H9 (cell line): ENCODE measurements at regions not wholly inside any gene's neighbourhood (a gene's known extent, or its start where the extent isn't known, plus 50 kb on each side); places are given as distances from the start of the nearest gene placed in this dataset.

Source experiments
- DNase-seq: peaks from one replicate; pipeline ENCODE4 v3.0.0-alpha.2; 2017
- H2AFZ ChIP-seq: one replicate; pipeline ENCODE4 v1.6.1; 2013; ENCODE audit warnings: mild to moderate bottlenecking, low read length, control low read depth, moderate library complexity
- H2AK5ac ChIP-seq: 2 replicates; pipeline ENCODE4 v1.6.1; 2013; ENCODE audit warnings: low read length, control low read depth, mixed read lengths; ENCODE audit not compliant: insufficient read length
- H2BK120ac ChIP-seq: one replicate; pipeline ENCODE4 v1.6.1; 2013; ENCODE audit warnings: low read depth, mild to moderate bottlenecking, low read length, control low read depth, inconsistent platforms; ENCODE audit not compliant: poor library complexity, severe bottlenecking
- H2BK12ac ChIP-seq: 2 replicates; pipeline ENCODE4 v1.6.1; 2013; ENCODE audit warnings: low read length, control low read depth, mixed read lengths, low read depth; ENCODE audit not compliant: insufficient read length
- H2BK15ac ChIP-seq: 2 replicates; pipeline ENCODE4 v1.6.1; 2013; ENCODE audit warnings: low read depth, low read length, control low read depth
- H2BK20ac ChIP-seq: one replicate; pipeline ENCODE4 v1.6.1; 2013; ENCODE audit warnings: low read depth, mild to moderate bottlenecking, low read length, control low read depth, inconsistent platforms; ENCODE audit not compliant: poor library complexity, severe bottlenecking
- H2BK5ac ChIP-seq: 2 replicates; pipeline ENCODE4 v1.6.1; 2013; ENCODE audit warnings: low read length, control low read depth, mixed read lengths; ENCODE audit not compliant: insufficient read length
- H3K14ac ChIP-seq: 2 replicates; pipeline ENCODE4 v1.6.1; 2013; ENCODE audit warnings: low read length, control low read depth; ENCODE audit not compliant: insufficient read depth
- H3K18ac ChIP-seq: 2 replicates; pipeline ENCODE4 v1.6.1; 2013; ENCODE audit warnings: low read depth, mild to moderate bottlenecking, mixed read lengths, low read length, control low read depth; ENCODE audit not compliant: insufficient read length
- H3K23ac ChIP-seq: 2 replicates; pipeline ENCODE4 v1.6.1; 2013; ENCODE audit warnings: low read length, control low read depth, mixed read lengths, low read depth; ENCODE audit not compliant: insufficient read length
- H3K23me2 ChIP-seq: 2 replicates; pipeline ENCODE4 v1.6.1; 2013; ENCODE audit warnings: low read depth, mild to moderate bottlenecking, mixed read lengths, low read length, control low read depth; ENCODE audit not compliant: insufficient read length, poor library complexity, severe bottlenecking
- H3K27ac ChIP-seq: 2 replicates; pipeline ENCODE4 v1.5.1; 2013; ENCODE audit warnings: low read length, control low read depth, mixed read lengths, low read depth; ENCODE audit not compliant: insufficient read length
- H3K27me3 ChIP-seq: 2 replicates; pipeline ENCODE4 v1.6.1; 2013; ENCODE audit warnings: low read length, control low read depth, inconsistent platforms; ENCODE audit not compliant: insufficient read depth
- H3K4ac ChIP-seq: 2 replicates; pipeline ENCODE4 v1.6.1; 2013; ENCODE audit warnings: low read depth, mild to moderate bottlenecking, control low read depth, inconsistent platforms, low read length, moderate library complexity
- H3K4me1 ChIP-seq: 2 replicates; pipeline ENCODE4 v1.6.1; 2013; ENCODE audit warnings: low read length, control low read depth, inconsistent platforms; ENCODE audit not compliant: insufficient read depth
- H3K4me2 ChIP-seq: 2 replicates; pipeline ENCODE4 v1.6.1; 2013; ENCODE audit warnings: low read length, control low read depth, mixed read lengths; ENCODE audit not compliant: insufficient read length, insufficient read depth
- H3K56ac ChIP-seq: 2 replicates; pipeline ENCODE4 v1.6.1; 2013; ENCODE audit warnings: low read depth, mild to moderate bottlenecking, mixed read lengths, low read length, control low read depth; ENCODE audit not compliant: insufficient read length
- H3K79me1 ChIP-seq: 2 replicates; pipeline ENCODE4 v1.6.1; 2013; ENCODE audit warnings: low read depth, mild to moderate bottlenecking, moderate library complexity, low read length, control low read depth, inconsistent platforms; ENCODE audit not compliant: insufficient read depth, poor library complexity, severe bottlenecking
- H3K79me2 ChIP-seq: 2 replicates; pipeline ENCODE4 v1.6.1; 2013; ENCODE audit warnings: low read length, control low read depth, inconsistent platforms; ENCODE audit not compliant: insufficient read depth
- H3K9ac ChIP-seq: 2 replicates; pipeline ENCODE4 v1.6.1; 2013; ENCODE audit warnings: low read length, control low read depth, mixed read lengths; ENCODE audit not compliant: insufficient read length; ENCODE audit errors: extremely low read depth
- H3K9me3 ChIP-seq: one replicate; pipeline ENCODE4 v1.6.1; 2013; ENCODE audit warnings: low read depth, low read length, inconsistent platforms; ENCODE audit not compliant: control insufficient read depth
- H3T11ph ChIP-seq: one replicate; pipeline ENCODE4 v1.6.1; 2013; ENCODE audit warnings: mild to moderate bottlenecking, low read length, control low read depth, inconsistent platforms
- H4K20me1 ChIP-seq: one replicate; pipeline ENCODE4 v1.6.1; 2013; ENCODE audit not compliant: control insufficient read depth, insufficient read length, insufficient read depth
- H4K5ac ChIP-seq: 2 replicates; pipeline ENCODE4 v1.6.1; 2013; ENCODE audit warnings: low read depth, mild to moderate bottlenecking, mixed read lengths, low read length, control low read depth; ENCODE audit not compliant: insufficient read length
- H4K8ac ChIP-seq: replicated peaks from 2 replicates; pipeline ENCODE4 v1.6.1; 2013; ENCODE audit warnings: low read length, control low read depth, mixed read lengths, low read depth; ENCODE audit not compliant: insufficient read length
- H4K91ac ChIP-seq: 2 replicates; pipeline ENCODE4 v1.6.1; 2013; ENCODE audit warnings: low read depth, mild to moderate bottlenecking, moderate library complexity, mixed read lengths, low read length, control low read depth; ENCODE audit not compliant: insufficient read length
- H3K27ac Mint-ChIP-seq, 3 experiments: 2 replicates in 2 of 3; 3 replicates in 1 of 3; pipeline ENCODE4 v1.8.0; 2020 to 2021; ENCODE audit warnings: mixed read lengths in 3 of 3, mild to moderate bottlenecking in 1 of 3, moderate library complexity in 1 of 3
- H3K27me3 Mint-ChIP-seq: 2 replicates; pipeline ENCODE4 v1.8.0; 2021; ENCODE audit warnings: low read depth, mild to moderate bottlenecking, moderate library complexity, mixed read lengths
- H3K36me3 Mint-ChIP-seq, 3 experiments: 2 replicates in 2 of 3; 3 replicates in 1 of 3; pipeline ENCODE4 v1.8.0; 2020 to 2021; ENCODE audit warnings: low read depth in 3 of 3, mixed read lengths in 3 of 3; ENCODE audit not compliant: insufficient read depth in 1 of 3
- H3K4me1 Mint-ChIP-seq, 2 experiments: 2 replicates each; pipeline ENCODE4 v1.8.0; 2020; ENCODE audit warnings: mixed read lengths in 2 of 2
- H3K4me3 Mint-ChIP-seq, 2 experiments: 2 replicates in 1 of 2; 3 replicates in 1 of 2; pipeline ENCODE4 v1.8.0; 2020 to 2021; ENCODE audit warnings: mild to moderate bottlenecking in 2 of 2, mixed read lengths in 2 of 2, moderate library complexity in 1 of 2
- H3K9me3 Mint-ChIP-seq, 2 experiments: 2 replicates in 1 of 2; 3 replicates in 1 of 2; pipeline ENCODE4 v1.8.0; 2020; ENCODE audit warnings: mild to moderate bottlenecking in 2 of 2, mixed read lengths in 2 of 2, moderate library complexity in 1 of 2
- CTCF ChIP-seq: fragments of 200-600 bp; sonication (generic); conservative IDR thresholded peaks from 3 replicates; pipeline ENCODE4 v1.8.0; 2021; ENCODE audit warnings: antibody characterized with exemption, mild to moderate bottlenecking
- WGBS: extraction: QIAGEN DNeasy Blood & Tissue Kit; methylation state at CpG from one replicate; pipeline ENCODE4 v1.1.7; 2013; ENCODE audit warnings: missing lambda C conversion rate, low lambda C conversion rate, mixed read lengths; ENCODE audit not compliant: insufficient read length; ENCODE audit errors: extremely low coverage; 5-methylcytosine and 5-hydroxymethylcytosine counted together

DNA sequence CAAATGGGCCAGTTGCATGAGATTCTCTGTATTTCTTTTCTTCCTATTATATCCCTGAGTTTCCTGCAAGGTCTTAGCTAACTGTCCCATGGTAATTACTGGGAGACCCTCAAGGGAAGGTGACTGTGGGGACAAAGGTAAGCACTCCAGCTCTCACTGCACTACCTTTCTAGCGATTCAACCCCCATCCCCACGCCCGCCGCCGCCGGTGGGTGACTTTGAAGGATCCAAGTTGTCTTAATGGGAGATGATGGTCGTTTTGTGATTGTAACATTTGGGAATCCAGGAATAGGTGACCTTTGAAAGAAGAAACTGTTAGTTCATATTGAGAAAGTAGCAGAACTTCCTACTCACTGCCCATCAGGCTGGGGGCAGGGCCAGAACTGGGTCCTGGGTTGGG is 265.5 kb downstream of the LRFN2 start:
- Histone ChIP-seq H2AK5ac (no peak overlapping the region), H3K4ac (no peak overlapping the region), H2BK120ac (no peak overlapping the region), H3K4me2 (no peak overlapping the region), H3K18ac (no peak overlapping the region), H2BK12ac (no peak overlapping the region), H2BK5ac (no peak overlapping the region), H2BK15ac (no peak overlapping the region), H3K23ac (no peak overlapping the region), H3K27ac (no peak overlapping the region), H3T11ph (no peak overlapping the region), H2BK20ac (no peak overlapping the region), H3K9me3 (no peaks in the 10 kb centered on the region), H4K8ac (no peak overlapping the region), H4K5ac (no peak overlapping the region), H3K27me3 (no peaks in the 10 kb centered on the region; the same call in 1 of the 2 replicates), H2AFZ (no peak overlapping the region), H3K4me1 (peaks cover 4% of the 10 kb centered on the region; the same call in 1 of the 2 replicates), H3K9ac (no peak overlapping the region), H3K23me2 (peaks cover 3% of the 10 kb centered on the region), H3K14ac (no peak overlapping the region), H4K91ac (no peak overlapping the region), H3K56ac (no peak overlapping the region), H3K79me2 (no peaks in the 10 kb centered on the region), H4K20me1 (no peaks in the 10 kb centered on the region), H3K79me1 (no peaks in the 10 kb centered on the region)
- Mint-ChIP-seq H3K36me3 (no peaks in the 10 kb centered on the region), H3K9me3 (peaks cover 0 to 2% of the 10 kb centered on the region in 2 experiments; a peak in 1 of 5 replicates), H3K27me3 (peaks cover 28% of the 10 kb centered on the region), H3K27ac (no peak overlapping the region), H3K4me1 (peaks cover 24 to 26% of the 10 kb centered on the region in 2 experiments), H3K4me3 (no peak overlapping the region)
- no peak for DNase-seq
- TF ChIP-seq CTCF = no peak
- no CpG with 5 or more reads among the region's 7 CpGs for WGBS
